GM12878 (cell line): ENCODE measurements at regions not wholly inside any gene's neighbourhood (a gene's known extent, or its start where the extent isn't known, plus 50 kb on each side); places are given as distances from the start of the nearest gene placed in this dataset.

ENCODE experiments used
- ATAC-seq: fragments of 200-7000 bp; cut with Tn5 transposase; 3 replicates; pipeline ENCODE4 v1.9.1; 2020; ENCODE audit warnings: mild to moderate bottlenecking, moderate library complexity
- BruUV-seq: library from RNA; stranded (reverse); fragments of 400-500 nt; replicated peaks from 2 replicates; lab custom pipeline; 2021; lab: Mats Ljungman, UMichigan
- CTCF ChIA-PET: fragments of 300-600 bp; sonication (Branson Sonifier 250); formaldehyde crosslinking; extraction: SDS; loops from one replicate; lab custom pipeline; 2021; ENCODE audit warnings: inconsistent platforms; lab: Yijun Ruan, JAX
- POLR2A ChIA-PET: fragments of 350-600 bp; formaldehyde crosslinking; extraction: SDS; loops from one replicate; lab custom pipeline; 2021; ENCODE audit warnings: inconsistent platforms; lab: Charles Lee
- RAD21 ChIA-PET: fragments of 300-600 bp; sonication (Branson Sonifier 250); formaldehyde crosslinking; loops from one replicate; lab custom pipeline; 2023; ENCODE audit warnings: antibody characterized with exemption; ENCODE audit not compliant: unreplicated experiment; lab: Charles Lee
- SMC1A ChIA-PET: fragments of 300-600 bp; sonication (Branson Sonifier 250); formaldehyde crosslinking; loops from one replicate; lab custom pipeline; 2023; ENCODE audit not compliant: unreplicated experiment, uncharacterized antibody; lab: Charles Lee
- DNase-seq: peaks from one replicate; pipeline ENCODE4 v3.0.0-alpha.2; 2011; ENCODE audit warnings: low read depth, low spot score
- FAIRE-seq: peaks from 3 replicates; lab custom pipeline; 2011; peaks lifted over from hg19 to GRCh38; lab: Jason Lieb, UNC
- H2AFZ ChIP-seq: 2 replicates; pipeline ENCODE4 v1.6.0; 2011; ENCODE audit warnings: low read depth, low read length, control low read depth; ENCODE audit not compliant: control insufficient read depth
- H3K27ac ChIP-seq: 2 replicates; pipeline ENCODE4 v1.5.1; 2011; ENCODE audit warnings: control low read depth; ENCODE audit not compliant: control insufficient read depth, insufficient read depth
- H3K27me3 ChIP-seq, 2 experiments: replicated peaks in 1 of 2; 2 replicates each; pipeline versions ENCODE4 v1.6.0 to v1.6.1; 2011; ENCODE audit warnings: low read length in 1 of 2; ENCODE audit not compliant: control insufficient read depth in 2 of 2, insufficient read depth in 2 of 2
- H3K36me3 ChIP-seq, 2 experiments: 2 replicates each; pipeline ENCODE4 v1.5.1; 2011; ENCODE audit warnings: low read length in 1 of 2; ENCODE audit not compliant: control insufficient read depth in 2 of 2, insufficient read depth in 2 of 2
- H3K4me1 ChIP-seq: 2 replicates; pipeline ENCODE4 v1.6.1; 2011; ENCODE audit warnings: mild to moderate bottlenecking, low read length, moderate library complexity, mixed read lengths; ENCODE audit not compliant: control insufficient read depth, insufficient read depth
- H3K4me2 ChIP-seq: 2 replicates; pipeline ENCODE4 v1.6.0; 2011; ENCODE audit warnings: control low read depth; ENCODE audit not compliant: control insufficient read depth, insufficient read depth
- H3K4me3 ChIP-seq: fragments of 200-600 bp; sonication (generic); 2 replicates; pipeline ENCODE4 v1.5.1; 2016
- H3K79me2 ChIP-seq: 2 replicates; pipeline ENCODE4 v1.6.0; 2011; ENCODE audit warnings: low read length; ENCODE audit not compliant: control insufficient read depth, insufficient read depth
- H3K9ac ChIP-seq: 2 replicates; pipeline ENCODE4 v1.8.0; 2011; ENCODE audit warnings: low read length, control low read depth, mixed read lengths; ENCODE audit not compliant: control insufficient read depth, insufficient read depth
- H3K9me3 ChIP-seq: replicated peaks from 3 replicates; pipeline ENCODE4 v1.5.1; 2011; ENCODE audit warnings: mild to moderate bottlenecking, low read length; ENCODE audit not compliant: control insufficient read depth, insufficient read depth
- H4K20me1 ChIP-seq: 2 replicates; pipeline ENCODE4 v1.6.0; 2011; ENCODE audit not compliant: control insufficient read depth, insufficient read depth
- ASH2L ChIP-seq: fragments of 300-600, 200-600 bp; sonication (generic); IDR thresholded peaks from 2 replicates; pipeline ENCODE4 v1.6.1; 2017; ENCODE audit warnings: low read depth, mild to moderate bottlenecking, borderline replicate concordance
- NR2C2 ChIP-seq: IDR thresholded peaks from 2 replicates; pipeline ENCODE4 v1.6.1; 2011; ENCODE audit warnings: borderline replicate concordance, low read depth; ENCODE audit not compliant: control insufficient read depth, insufficient read length
- SMC3 ChIP-seq: IDR thresholded peaks from 2 replicates; pipeline ENCODE4 v1.6.1; 2011; ENCODE audit warnings: low read length, improper control_type of control experiment, borderline replicate concordance
- SRF ChIP-seq, 2 experiments: IDR thresholded peaks; 2 replicates each; pipeline ENCODE4 v1.6.1; 2011; ENCODE audit warnings: low read depth in 2 of 2, low read length in 2 of 2, mild to moderate bottlenecking in 1 of 2, moderate library complexity in 1 of 2
- TBL1XR1 ChIP-seq: IDR thresholded peaks from 2 replicates; pipeline ENCODE4 v1.6.1; 2012; ENCODE audit warnings: low read depth, low read length, improper control_type of control experiment
- YY1 ChIP-seq: IDR thresholded peaks from 2 replicates; pipeline ENCODE4 v1.6.1; 2011; ENCODE audit warnings: low read depth, mild to moderate bottlenecking, low read length
- ZNF274 ChIP-seq: IDR thresholded peaks from one replicate; pipeline ENCODE4 v1.8.0; 2011; ENCODE audit not compliant: insufficient read length, insufficient read depth
- WGBS: methylation state at CpG from one replicate; pipeline ENCODE4 v1.1.6; 2016; ENCODE audit warnings: low lambda C conversion rate; ENCODE audit not compliant: insufficient replicate concordance, insufficient coverage; ENCODE audit errors: missing lambda C conversion rate; 5-methylcytosine and 5-hydroxymethylcytosine counted together
- in situ Hi-C: fragments of 300-500 bp; cut with MboI; formaldehyde crosslinking; loops from 9 replicates; pipeline ENCODE4 v1.14.3; 2018; ENCODE audit warnings: mixed read lengths
- intact Hi-C: fragments of 100-400 bp; cut with micrococcal nuclease; formaldehyde crosslinking; loops from one replicate; pipeline ENCODE4 v1.14.2; 2022; ENCODE audit not compliant: unreplicated experiment
- TF ChIP-seq, protein P1 (sequence below): fragments of 450-650 bp; IDR thresholded peaks from 2 replicates; pipeline ENCODE4 v1.6.1; 2017; ENCODE audit warnings: antibody characterized with exemption, mild to moderate bottlenecking, moderate library complexity

DNA sequence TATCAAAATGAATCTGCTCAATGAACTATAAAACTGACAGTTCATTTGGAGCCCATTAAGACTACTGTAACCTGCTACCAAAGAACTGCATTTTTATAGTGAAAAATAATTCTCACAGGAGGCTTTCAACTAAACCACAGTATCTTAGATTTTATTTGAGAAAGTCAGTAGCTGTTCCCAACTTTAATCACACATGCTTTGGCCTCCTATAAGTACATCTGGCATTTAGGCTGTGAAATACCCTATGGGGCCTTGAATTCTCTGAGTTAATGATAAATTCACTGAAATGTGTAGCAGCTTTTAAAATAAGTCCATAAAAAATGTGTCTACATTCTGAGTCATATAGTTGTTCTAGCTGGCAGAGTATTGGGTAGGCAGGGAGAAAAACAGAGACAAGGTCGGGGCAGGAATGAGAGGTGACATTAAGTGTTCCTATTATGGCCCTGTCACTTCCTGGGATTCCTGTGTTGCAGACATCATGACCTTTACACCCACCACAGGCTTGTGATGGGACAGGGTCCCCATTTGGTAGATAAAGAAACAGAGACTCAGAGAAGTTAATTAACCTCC lies 588.8 kb downstream of the REEP3 start:
- H3K27me3 ChIP-seq = no peaks in the 10 kb centered on the region

More for the DNA sequence above, 588.8 kb downstream of the REEP3 start:
- H3K4me2 ChIP-seq = no peak overlapping the region
- ChIA-PET SMC1A (no interaction called here), CTCF (no interaction called here), RAD21 (no interaction called here), POLR2A (no interaction called here)
- H3K9me3 ChIP-seq = no peaks in the 10 kb centered on the region
- WGBS = 0% methylated on average over 1 of the region's 1 CpG
- no peaks in the 10 kb centered on the region for H3K4me1 ChIP-seq
- intact Hi-C loops = loop anchor here (5.0 to 10.0 kb wide), 2 partner anchors 68 to 185 kb away; no protein-coding TSS in a partner anchor
- no peak for TF ChIP-seq ZNF274
- TF ChIP-seq ASH2L = no peak
- no peak for TF ChIP-seq TBL1XR1
- no peak for TF ChIP-seq SMC3
- TF ChIP-seq, protein P1, sequence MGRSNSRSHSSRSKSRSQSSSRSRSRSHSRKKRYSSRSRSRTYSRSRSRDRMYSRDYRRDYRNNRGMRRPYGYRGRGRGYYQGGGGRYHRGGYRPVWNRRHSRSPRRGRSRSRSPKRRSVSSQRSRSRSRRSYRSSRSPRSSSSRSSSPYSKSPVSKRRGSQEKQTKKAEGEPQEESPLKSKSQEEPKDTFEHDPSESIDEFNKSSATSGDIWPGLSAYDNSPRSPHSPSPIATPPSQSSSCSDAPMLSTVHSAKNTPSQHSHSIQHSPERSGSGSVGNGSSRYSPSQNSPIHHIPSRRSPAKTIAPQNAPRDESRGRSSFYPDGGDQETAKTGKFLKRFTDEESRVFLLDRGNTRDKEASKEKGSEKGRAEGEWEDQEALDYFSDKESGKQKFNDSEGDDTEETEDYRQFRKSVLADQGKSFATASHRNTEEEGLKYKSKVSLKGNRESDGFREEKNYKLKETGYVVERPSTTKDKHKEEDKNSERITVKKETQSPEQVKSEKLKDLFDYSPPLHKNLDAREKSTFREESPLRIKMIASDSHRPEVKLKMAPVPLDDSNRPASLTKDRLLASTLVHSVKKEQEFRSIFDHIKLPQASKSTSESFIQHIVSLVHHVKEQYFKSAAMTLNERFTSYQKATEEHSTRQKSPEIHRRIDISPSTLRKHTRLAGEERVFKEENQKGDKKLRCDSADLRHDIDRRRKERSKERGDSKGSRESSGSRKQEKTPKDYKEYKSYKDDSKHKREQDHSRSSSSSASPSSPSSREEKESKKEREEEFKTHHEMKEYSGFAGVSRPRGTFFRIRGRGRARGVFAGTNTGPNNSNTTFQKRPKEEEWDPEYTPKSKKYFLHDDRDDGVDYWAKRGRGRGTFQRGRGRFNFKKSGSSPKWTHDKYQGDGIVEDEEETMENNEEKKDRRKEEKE = no peak
- TF ChIP-seq YY1 = no peak
- TF ChIP-seq NR2C2 = no peak
- no peak for TF ChIP-seq SRF (IDR thresholded peaks at IDR 0.05; ENCODE audit: low read depth in 2 of 2, low read length in 2 of 2)
- no peak overlapping the region for H3K9ac ChIP-seq
- no peaks in the 10 kb centered on the region for H3K36me3 ChIP-seq
- H3K79me2 ChIP-seq = no peaks in the 10 kb centered on the region
- BruUV-seq = no TSS peak
- in situ Hi-C loops = no loop called here
- no peak overlapping the region for H3K27ac ChIP-seq
- FAIRE-seq = no peak
- H4K20me1 ChIP-seq = no peaks in the 10 kb centered on the region
- H2AFZ ChIP-seq = no peak overlapping the region
- no peak overlapping the region for H3K4me3 ChIP-seq
- DNase-seq = no peak
- no peak for ATAC-seq
